ENCODE measurements at regions not wholly inside any gene's neighbourhood (a gene's known extent, or its start where the extent isn't known, plus 50 kb on each side); places are given as distances from the start of the nearest gene placed in this dataset.

DNA sequence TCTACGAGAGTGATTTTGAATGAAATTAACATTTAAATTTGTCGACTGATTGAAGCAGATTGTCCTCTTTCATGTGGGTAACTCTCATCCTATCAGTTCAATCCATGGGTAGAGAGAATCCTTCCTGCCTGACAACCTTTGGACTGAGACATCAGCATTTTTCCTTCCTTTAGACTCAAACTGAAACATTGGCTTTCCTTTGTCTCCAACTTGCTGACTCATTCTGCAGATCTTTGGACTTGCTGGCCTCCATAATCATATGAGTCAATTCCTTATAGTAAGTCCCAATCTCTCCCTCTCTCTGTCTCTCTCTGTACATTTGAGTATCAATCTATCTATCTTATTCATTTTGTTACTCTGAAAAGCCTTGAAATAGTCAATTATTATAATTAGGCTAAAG, 416.7 kb downstream of the LRRIQ3 start:
- TF ChIP-seq, protein P1, sequence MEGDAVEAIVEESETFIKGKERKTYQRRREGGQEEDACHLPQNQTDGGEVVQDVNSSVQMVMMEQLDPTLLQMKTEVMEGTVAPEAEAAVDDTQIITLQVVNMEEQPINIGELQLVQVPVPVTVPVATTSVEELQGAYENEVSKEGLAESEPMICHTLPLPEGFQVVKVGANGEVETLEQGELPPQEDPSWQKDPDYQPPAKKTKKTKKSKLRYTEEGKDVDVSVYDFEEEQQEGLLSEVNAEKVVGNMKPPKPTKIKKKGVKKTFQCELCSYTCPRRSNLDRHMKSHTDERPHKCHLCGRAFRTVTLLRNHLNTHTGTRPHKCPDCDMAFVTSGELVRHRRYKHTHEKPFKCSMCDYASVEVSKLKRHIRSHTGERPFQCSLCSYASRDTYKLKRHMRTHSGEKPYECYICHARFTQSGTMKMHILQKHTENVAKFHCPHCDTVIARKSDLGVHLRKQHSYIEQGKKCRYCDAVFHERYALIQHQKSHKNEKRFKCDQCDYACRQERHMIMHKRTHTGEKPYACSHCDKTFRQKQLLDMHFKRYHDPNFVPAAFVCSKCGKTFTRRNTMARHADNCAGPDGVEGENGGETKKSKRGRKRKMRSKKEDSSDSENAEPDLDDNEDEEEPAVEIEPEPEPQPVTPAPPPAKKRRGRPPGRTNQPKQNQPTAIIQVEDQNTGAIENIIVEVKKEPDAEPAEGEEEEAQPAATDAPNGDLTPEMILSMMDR (IDR thresholded peaks at IDR 0.05; ENCODE audit: borderline replicate concordance, extremely low read depth, low read length, poor library complexity, severe bottlenecking), result no peak
- no peak for TF ChIP-seq EZH2 (IDR thresholded peaks at IDR 0.05; ENCODE audit: borderline replicate concordance, low read depth, low read length, severe bottlenecking)
